Activated T-helper 2 cell treated with anti-CD3 and anti-CD28 coated beads, Interferon-gamma antibody, Interleukin-2, Interleukin-4, amounts not matched to agents 10 μg/mL and 5 μg/mL and 100 μg/mL, durations not matched to agents 14 hours and 24 hours and 36 hours (primary cell): ENCODE measurements at regions not wholly inside any gene's neighbourhood (a gene's known extent, or its start where the extent isn't known, plus 50 kb on each side); places are given as distances from the start of the nearest gene placed in this dataset.
"Not testable (repeated sequence)": the region's sequence is repeated elsewhere in the genome, so short reads cannot be mapped to it uniquely, and the experiment has no call there.

Experiments used
- DNase-seq: peaks from one replicate; pipeline ENCODE4 v3.0.0; 2021; ENCODE audit warnings: low spot score
- H3K27ac Mint-ChIP-seq: one replicate; pipeline ENCODE4 v1.8.0; 2021; ENCODE audit warnings: mixed read lengths
- H3K27me3 Mint-ChIP-seq: one replicate; pipeline ENCODE4 v1.8.0; 2021; ENCODE audit warnings: low read depth, mixed read lengths
- H3K36me3 Mint-ChIP-seq: one replicate; pipeline ENCODE4 v1.8.0; 2021; ENCODE audit warnings: low read depth, mixed read lengths
- H3K4me1 Mint-ChIP-seq: one replicate; pipeline ENCODE4 v1.8.0; 2021; ENCODE audit warnings: low read depth, mixed read lengths
- H3K4me3 Mint-ChIP-seq: one replicate; pipeline ENCODE4 v1.8.0; 2021; ENCODE audit warnings: low read depth, mild to moderate bottlenecking, moderate library complexity, mixed read lengths
- H3K9me3 Mint-ChIP-seq: one replicate; pipeline ENCODE4 v1.8.0; 2021; ENCODE audit warnings: mixed read lengths
- intact Hi-C: fragments of 100-400 bp; cut with micrococcal nuclease; formaldehyde crosslinking; loops from one replicate; pipeline ENCODE4 v1.15.1; 2023

- H3K27me3 Mint-ChIP-seq, result no peaks in the 10 kb centered on the region
- H3K4me3 Mint-ChIP-seq, result no peak overlapping the region
- no peak overlapping the region for H3K27ac Mint-ChIP-seq
- no peaks in the 10 kb centered on the region for H3K4me1 Mint-ChIP-seq
- peaks cover 12% of the 10 kb centered on the region for H3K9me3 Mint-ChIP-seq
- intact Hi-C loops, result no loop called here
- no peaks in the 10 kb centered on the region for H3K36me3 Mint-ChIP-seq
- DNase-seq, result no peak
Observed at GRCh38 chr13:90906554-90906953, 440.9 kb upstream of the MIR17HG start.

DNA sequence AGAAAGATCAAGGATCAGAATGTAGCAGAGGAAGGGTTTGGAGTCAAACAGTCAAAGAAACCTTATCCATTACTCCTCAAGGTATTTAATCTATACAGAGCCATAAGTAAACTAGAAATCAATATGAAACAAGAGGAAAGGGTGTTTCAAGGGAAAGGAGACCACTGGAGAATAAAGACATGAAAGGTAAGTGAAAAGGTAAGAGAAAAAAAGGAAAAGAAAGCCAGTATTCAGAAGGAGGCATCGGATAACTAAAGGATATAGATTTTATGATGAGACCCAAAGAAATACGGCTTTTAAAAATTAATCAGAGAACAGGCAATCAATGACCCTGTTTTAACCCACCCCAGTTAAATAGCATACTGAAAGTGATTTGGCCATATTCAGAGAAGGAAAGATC lies 438.7 kb upstream of the MIR17HG start:
- no peaks in the 10 kb centered on the region for H3K27me3 Mint-ChIP-seq
- DNase-seq, result no peak
- no peaks in the 10 kb centered on the region for H3K36me3 Mint-ChIP-seq
- H3K4me3 Mint-ChIP-seq, result no peak overlapping the region
- intact Hi-C loops, result no loop called here
- peaks cover 12% of the 10 kb centered on the region for H3K9me3 Mint-ChIP-seq
- no peaks in the 10 kb centered on the region for H3K4me1 Mint-ChIP-seq
- H3K27ac Mint-ChIP-seq, result no peak overlapping the region

DNA sequence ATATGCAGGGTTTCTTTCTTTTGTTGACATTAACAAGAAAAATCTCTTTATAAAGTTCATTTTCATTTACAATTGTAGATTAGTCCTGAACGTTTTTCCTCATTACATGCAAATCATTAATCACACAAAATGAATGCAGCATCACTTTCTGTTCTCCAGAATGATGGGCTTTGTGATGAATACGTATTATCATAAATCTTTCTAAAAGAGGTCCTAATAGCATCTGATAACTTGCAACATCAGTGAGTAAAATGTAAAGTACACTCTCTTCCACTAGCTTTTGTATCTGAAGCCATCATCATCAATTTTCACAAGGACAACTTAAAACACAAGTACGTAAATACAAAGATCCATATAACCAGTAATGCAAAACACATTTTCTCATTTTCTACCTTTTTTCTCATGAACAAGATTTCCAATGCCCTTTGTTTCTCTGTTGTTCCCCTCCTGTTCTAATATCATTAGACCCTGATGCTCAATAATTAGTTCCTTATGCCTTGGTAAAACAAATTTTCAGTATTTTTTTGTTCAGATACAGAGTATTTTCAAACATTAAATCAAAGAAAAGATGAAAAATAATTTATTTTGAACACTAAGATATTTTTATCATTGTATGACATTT lies 437.4 kb upstream of the MIR17HG start:
- no peaks in the 10 kb centered on the region for H3K4me1 Mint-ChIP-seq
- no peaks in the 10 kb centered on the region for H3K36me3 Mint-ChIP-seq
- no peak for DNase-seq
- H3K4me3 Mint-ChIP-seq, result no peak overlapping the region
- H3K27me3 Mint-ChIP-seq, result no peaks in the 10 kb centered on the region
- peaks cover 12% of the 10 kb centered on the region for H3K9me3 Mint-ChIP-seq
- intact Hi-C loops, result no loop called here
- no peak overlapping the region for H3K27ac Mint-ChIP-seq

- H3K4me3 Mint-ChIP-seq, result no peak overlapping the region
Observed at GRCh38 chr13:90912247-90912646, 435.2 kb upstream of the MIR17HG start.

GRCh38 chr13:90918536-90918935 lies 429.0 kb upstream of the MIR17HG start:
- no peaks in the 10 kb centered on the region for H3K4me1 Mint-ChIP-seq
- no peak overlapping the region for H3K27ac Mint-ChIP-seq
- no peak overlapping the region for H3K4me3 Mint-ChIP-seq
- peaks cover 4% of the 10 kb centered on the region for H3K9me3 Mint-ChIP-seq
- H3K27me3 Mint-ChIP-seq, result no peaks in the 10 kb centered on the region
- intact Hi-C loops, result no loop called here
- DNase-seq, result no peak
- no peaks in the 10 kb centered on the region for H3K36me3 Mint-ChIP-seq

More at GRCh38 chr13:90912247-90912646, 435.2 kb upstream of the MIR17HG start:
- H3K27me3 Mint-ChIP-seq, result no peaks in the 10 kb centered on the region
- no peak for DNase-seq
- no peaks in the 10 kb centered on the region for H3K9me3 Mint-ChIP-seq
- no peak overlapping the region for H3K27ac Mint-ChIP-seq
- intact Hi-C loops, result no loop called here
- H3K36me3 Mint-ChIP-seq, result no peaks in the 10 kb centered on the region
- no peaks in the 10 kb centered on the region for H3K4me1 Mint-ChIP-seq

DNA sequence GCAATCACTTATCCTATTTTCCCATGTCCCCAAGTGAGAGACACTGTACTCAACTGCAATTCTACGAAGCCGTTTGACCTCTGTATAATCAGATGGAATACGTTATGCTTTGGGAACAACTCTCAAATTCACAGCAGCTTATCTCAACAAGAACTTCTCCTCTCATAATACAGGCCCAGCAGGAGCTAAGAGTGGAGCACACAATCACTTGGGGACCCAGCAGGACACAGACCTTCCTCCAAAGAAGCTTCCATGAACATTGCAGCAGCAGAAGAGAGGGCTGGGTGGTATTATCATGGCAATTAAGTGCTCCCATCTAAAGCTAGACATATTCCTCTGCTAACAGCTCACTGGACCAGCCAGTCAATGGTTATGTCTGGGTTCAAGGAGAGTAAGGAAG lies 428.3 kb upstream of the MIR17HG start:
- Mint-ChIP-seq H3K27ac (no peak overlapping the region), H3K9me3 (peaks cover 4% of the 10 kb centered on the region), H3K4me1 (no peaks in the 10 kb centered on the region), H3K27me3 (no peaks in the 10 kb centered on the region), H3K4me3 (no peak overlapping the region), H3K36me3 (no peaks in the 10 kb centered on the region)
- no peak for DNase-seq
- intact Hi-C loops, result no loop called here

DNA sequence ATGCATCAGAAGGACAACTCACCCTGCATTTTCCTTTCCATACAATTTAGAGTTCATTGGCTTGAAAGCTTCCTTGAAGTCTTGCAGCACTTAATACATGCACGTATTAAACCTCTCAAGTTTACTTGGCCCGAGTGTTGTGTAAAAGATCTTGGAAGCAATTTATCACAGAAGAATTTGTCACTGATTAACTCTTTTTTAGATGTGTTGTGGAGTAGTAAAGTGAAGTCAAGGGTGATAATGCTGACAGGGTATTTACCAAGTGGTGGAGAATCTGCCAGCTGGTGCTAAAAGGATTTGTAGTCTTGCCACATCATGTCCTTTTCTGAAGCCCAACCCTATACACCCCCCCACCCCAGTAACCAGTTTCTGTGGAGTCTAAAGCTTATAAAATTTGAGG lies 421.0 kb upstream of the MIR17HG start:
- H3K27ac Mint-ChIP-seq, result no peak overlapping the region
- no peak for DNase-seq
- intact Hi-C loops, result no loop called here
- H3K4me1 Mint-ChIP-seq, result no peaks in the 10 kb centered on the region
- no peaks in the 10 kb centered on the region for H3K36me3 Mint-ChIP-seq
- H3K27me3 Mint-ChIP-seq, result no peaks in the 10 kb centered on the region
- peaks cover 13% of the 10 kb centered on the region for H3K9me3 Mint-ChIP-seq
- no peak overlapping the region for H3K4me3 Mint-ChIP-seq

- no peak overlapping the region for H3K4me3 Mint-ChIP-seq
- no peaks in the 10 kb centered on the region for H3K36me3 Mint-ChIP-seq
- no peak for DNase-seq
- no peaks in the 10 kb centered on the region for H3K4me1 Mint-ChIP-seq
- intact Hi-C loops, result no loop called here
- H3K27ac Mint-ChIP-seq, result no peak overlapping the region
- H3K27me3 Mint-ChIP-seq, result no peaks in the 10 kb centered on the region
- H3K9me3 Mint-ChIP-seq, result peaks cover 16% of the 10 kb centered on the region
Observed at GRCh38 chr13:90928109-90928508, 419.4 kb upstream of the MIR17HG start.

DNA sequence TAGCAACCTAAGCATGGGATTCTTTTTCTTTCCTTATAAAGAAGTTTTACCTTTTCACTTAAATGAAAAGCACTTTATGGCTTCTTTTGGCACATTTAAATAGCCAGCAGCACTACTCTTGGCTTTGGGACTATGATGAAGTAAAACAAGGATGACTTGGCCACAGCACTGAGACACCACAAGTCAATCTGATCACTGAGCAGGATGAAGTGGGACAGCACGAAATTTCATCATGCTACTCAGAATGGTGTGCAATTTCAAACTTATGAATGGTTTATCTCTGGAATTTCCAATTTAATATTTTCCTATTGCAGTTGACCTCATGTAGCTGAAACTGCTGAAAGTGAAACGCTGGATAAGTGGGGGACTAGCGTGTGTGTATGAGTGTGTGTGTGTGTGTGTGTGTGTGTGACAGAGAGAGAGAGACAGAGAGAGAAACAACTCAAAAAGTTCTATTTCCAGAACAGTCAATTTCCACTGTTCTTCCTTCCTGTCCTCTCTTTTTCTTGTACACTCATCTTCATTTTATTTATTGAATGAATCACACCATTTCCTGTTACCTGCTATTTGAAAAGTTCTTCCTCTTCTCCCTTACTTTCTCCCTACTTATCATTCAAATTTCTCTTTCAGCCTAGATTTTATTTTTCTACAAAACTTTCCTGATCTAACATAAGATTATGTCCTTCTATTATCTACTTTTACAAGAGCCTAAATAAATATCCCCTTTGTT lies 414.2 kb upstream of the MIR17HG start:
- intact Hi-C loops, result no loop called here
- Mint-ChIP-seq H3K27me3 (no peaks in the 10 kb centered on the region), H3K4me1 (no peaks in the 10 kb centered on the region), H3K27ac (no peak overlapping the region), H3K36me3 (no peaks in the 10 kb centered on the region), H3K4me3 (no peak overlapping the region), H3K9me3 (peaks cover 20% of the 10 kb centered on the region)
- DNase-seq, result no peak

DNA sequence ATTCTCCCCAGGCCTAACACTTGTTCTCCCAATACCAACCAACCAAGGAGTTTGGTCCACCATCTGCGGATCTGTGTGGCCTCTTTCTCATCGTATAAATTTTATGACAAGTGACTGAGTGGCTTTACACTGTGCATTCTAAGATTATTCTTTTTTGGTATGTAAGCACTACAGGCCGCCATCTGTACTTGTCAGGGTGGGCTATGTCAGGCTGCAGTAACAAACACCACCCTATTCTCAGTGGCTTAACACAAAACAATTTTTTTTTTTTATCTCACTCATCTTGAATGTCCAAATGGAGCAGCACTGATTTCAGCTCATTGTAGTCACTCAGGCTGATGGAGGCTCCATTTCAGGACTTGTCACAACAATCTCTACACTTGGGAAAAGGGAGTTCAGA lies 412.7 kb upstream of the MIR17HG start:
- H3K27ac Mint-ChIP-seq, result no peak overlapping the region

GRCh38 chr13:90938848-90939247 lies 408.6 kb upstream of the MIR17HG start:
- intact Hi-C loops, result no loop called here
- Mint-ChIP-seq H3K4me1 (no peaks in the 10 kb centered on the region), H3K27me3 (no peaks in the 10 kb centered on the region), H3K4me3 (no peak overlapping the region), H3K27ac (no peak overlapping the region), H3K9me3 (no peaks in the 10 kb centered on the region), H3K36me3 (no peaks in the 10 kb centered on the region)
- DNase-seq, result no peak

More for the DNA sequence above, 412.7 kb upstream of the MIR17HG start:
- Mint-ChIP-seq H3K36me3 (no peaks in the 10 kb centered on the region), H3K4me1 (no peaks in the 10 kb centered on the region), H3K27me3 (no peaks in the 10 kb centered on the region), H3K9me3 (peaks cover 13% of the 10 kb centered on the region), H3K4me3 (no peak overlapping the region)
- intact Hi-C loops, result no loop called here
- no peak for DNase-seq

GRCh38 chr13:90943946-90944345 lies 403.5 kb upstream of the MIR17HG start:
- intact Hi-C loops, result no loop called here
- no peaks in the 10 kb centered on the region for H3K36me3 Mint-ChIP-seq

GRCh38 chr13:90945146-90945545 lies 402.3 kb upstream of the MIR17HG start:
- intact Hi-C loops, H3K9me3 Mint-ChIP-seq: not testable (repeated sequence)

More at GRCh38 chr13:90943946-90944345, 403.5 kb upstream of the MIR17HG start:
- Mint-ChIP-seq H3K27ac (no peak overlapping the region), H3K4me3 (no peak overlapping the region), H3K4me1 (no peaks in the 10 kb centered on the region), H3K27me3 (no peaks in the 10 kb centered on the region), H3K9me3 (no peaks in the 10 kb centered on the region)
- no peak for DNase-seq

More at GRCh38 chr13:90945146-90945545, 402.3 kb upstream of the MIR17HG start:
- H3K4me1 Mint-ChIP-seq, H3K27ac Mint-ChIP-seq, H3K36me3 Mint-ChIP-seq, H3K27me3 Mint-ChIP-seq, DNase-seq, H3K4me3 Mint-ChIP-seq: not testable (repeated sequence)
